ENCODE measurements at regions not wholly inside any gene's neighbourhood (a gene's known extent, or its start where the extent isn't known, plus 50 kb on each side); places are given as distances from the start of the nearest gene placed in this dataset.

DNA sequence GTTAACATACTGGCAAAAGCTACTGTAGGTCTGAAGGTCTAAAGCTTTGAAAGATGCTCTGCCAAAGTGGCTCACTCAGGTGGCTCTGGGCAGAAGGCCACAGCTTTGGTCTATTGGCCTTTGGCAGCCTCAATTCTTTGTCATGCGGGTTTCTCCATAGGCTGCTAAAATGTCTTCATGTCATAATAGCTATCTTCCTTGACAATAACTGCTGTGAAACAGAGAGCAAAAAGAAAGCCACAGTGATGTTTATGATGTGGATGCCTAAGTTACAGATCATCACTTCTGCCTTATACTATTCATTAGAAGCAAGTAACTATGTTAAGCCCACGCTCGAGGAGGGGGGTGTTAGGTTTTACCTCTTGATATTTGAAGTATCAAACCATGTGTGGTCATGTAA lies 906.1 kb upstream of the CDH9 start:
- DNase-seq (ENCODE audit: low spot score): no peak
- ATAC-seq (ENCODE audit: low FRiP score): no peak
- TF ChIP-seq, protein P1, sequence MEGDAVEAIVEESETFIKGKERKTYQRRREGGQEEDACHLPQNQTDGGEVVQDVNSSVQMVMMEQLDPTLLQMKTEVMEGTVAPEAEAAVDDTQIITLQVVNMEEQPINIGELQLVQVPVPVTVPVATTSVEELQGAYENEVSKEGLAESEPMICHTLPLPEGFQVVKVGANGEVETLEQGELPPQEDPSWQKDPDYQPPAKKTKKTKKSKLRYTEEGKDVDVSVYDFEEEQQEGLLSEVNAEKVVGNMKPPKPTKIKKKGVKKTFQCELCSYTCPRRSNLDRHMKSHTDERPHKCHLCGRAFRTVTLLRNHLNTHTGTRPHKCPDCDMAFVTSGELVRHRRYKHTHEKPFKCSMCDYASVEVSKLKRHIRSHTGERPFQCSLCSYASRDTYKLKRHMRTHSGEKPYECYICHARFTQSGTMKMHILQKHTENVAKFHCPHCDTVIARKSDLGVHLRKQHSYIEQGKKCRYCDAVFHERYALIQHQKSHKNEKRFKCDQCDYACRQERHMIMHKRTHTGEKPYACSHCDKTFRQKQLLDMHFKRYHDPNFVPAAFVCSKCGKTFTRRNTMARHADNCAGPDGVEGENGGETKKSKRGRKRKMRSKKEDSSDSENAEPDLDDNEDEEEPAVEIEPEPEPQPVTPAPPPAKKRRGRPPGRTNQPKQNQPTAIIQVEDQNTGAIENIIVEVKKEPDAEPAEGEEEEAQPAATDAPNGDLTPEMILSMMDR (IDR thresholded peaks at IDR 0.05): no peak

GRCh38 chr5:27938989-27939388 lies 900.6 kb upstream of the CDH9 start:
- DNase-seq (ENCODE audit: low spot score): no peak
- no peak for ATAC-seq (ENCODE audit: low FRiP score)
- TF ChIP-seq, protein P1 (IDR thresholded peaks at IDR 0.05): no peak

DNA sequence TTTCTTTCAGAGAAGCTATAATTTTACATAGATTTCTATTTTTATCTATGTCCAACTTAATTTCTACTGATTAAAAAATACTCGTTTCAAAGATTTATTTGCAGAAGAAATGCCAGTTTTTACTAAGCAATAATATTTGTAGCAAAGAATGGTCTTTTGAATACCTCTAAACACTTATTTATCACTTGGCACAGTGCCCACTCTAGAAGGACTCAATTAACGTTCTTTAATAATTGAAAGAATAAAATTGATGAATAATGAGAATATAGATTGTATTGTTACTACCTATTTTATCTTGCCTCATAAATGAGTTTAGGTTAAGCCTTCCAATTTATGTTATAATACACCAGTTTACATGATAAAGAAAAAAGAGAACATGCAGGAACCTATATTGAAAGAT lies 889.7 kb upstream of the CDH9 start:
- TF ChIP-seq, protein P1 (IDR thresholded peaks at IDR 0.05): no peak
- DNase-seq (ENCODE audit: low spot score) (no peak), ATAC-seq (ENCODE audit: low FRiP score) (no peak)

DNA sequence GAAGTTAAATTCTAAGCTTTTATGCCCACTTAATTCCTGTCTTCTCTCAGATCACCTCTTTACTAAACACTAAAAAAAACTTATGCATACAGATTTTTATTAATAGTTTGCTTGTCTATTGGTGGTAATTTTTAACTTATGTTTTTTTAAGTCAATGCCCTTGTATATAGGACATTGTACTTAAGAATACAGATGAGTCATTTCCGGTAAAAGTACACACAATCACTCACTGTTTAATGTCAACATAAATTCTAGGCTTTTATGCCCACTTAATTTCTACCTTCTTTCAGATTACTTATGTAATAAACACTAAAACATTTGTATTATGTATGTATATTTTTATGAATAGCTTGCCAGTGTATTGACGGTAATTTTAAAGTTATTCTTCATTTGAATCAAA lies 872.8 kb upstream of the CDH9 start:
- no peak for ATAC-seq (ENCODE audit: low FRiP score)
- TF ChIP-seq, protein P1 (IDR thresholded peaks at IDR 0.05): no peak

GRCh38 chr5:27908341-27908740 lies 870.0 kb upstream of the CDH9 start:
- TF ChIP-seq, protein P1 (IDR thresholded peaks at IDR 0.05): no peak
- DNase-seq (ENCODE audit: low spot score) (no peak), ATAC-seq (ENCODE audit: low FRiP score) (no peak)

More for the DNA sequence above, 872.8 kb upstream of the CDH9 start:
- DNase-seq (ENCODE audit: low spot score): no peak

DNA sequence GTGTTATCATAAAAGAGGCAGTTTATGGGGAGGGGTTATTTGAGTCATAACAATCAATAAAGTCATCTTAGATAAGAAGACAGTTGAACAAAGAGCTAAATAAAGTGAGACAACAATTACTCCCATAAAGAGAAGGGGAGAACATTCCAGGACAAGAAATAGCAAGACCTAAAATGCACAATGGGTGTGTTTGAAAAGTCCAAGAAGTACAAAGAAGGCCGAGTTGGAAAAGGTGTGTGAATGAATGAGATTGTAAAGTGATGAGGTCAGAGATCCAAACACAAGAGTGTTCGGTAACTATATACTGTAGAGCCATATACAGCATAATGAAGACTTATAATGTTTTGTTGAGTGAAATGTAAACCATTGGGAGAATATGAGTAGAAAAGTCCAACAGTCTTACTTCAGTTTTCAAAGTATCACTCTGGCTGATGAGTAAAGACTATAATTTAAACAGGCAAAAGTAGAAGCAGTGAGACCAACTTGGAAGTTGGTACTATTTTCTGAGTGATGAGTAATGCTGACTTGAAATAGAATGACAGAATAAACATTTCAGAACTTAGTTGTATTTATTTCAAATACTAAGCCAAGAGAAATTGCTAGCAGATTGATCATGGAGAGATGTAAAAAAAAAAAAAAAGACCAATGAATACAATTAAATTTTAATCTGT lies 868.7 kb upstream of the CDH9 start:
- ATAC-seq (ENCODE audit: low FRiP score) (no peak), DNase-seq (ENCODE audit: low spot score) (no peak)
- TF ChIP-seq, protein P1 (IDR thresholded peaks at IDR 0.05): no peak

- DNase-seq (ENCODE audit: low spot score) (no peak), ATAC-seq (ENCODE audit: low FRiP score) (no peak)
- TF ChIP-seq, protein P1 (IDR thresholded peaks at IDR 0.05): no peak
Observed at GRCh38 chr5:27906481-27906880, 868.1 kb upstream of the CDH9 start.
